Kidney capillary endothelial cell (primary cell): ENCODE measurements at regions not wholly inside any gene's neighbourhood (a gene's known extent, or its start where the extent isn't known, plus 50 kb on each side); places are given as distances from the start of the nearest gene placed in this dataset.
A peak's percentile ranks its signal among the peaks of the same experiment; 100 is the strongest.

Experiments
- DNase-seq: peaks from one replicate; pipeline ENCODE4 v3.0.0-alpha.2; 2018; ENCODE audit warnings: low spot score

GRCh38 chr22:48807155-48807554 lies 1020.5 kb downstream of the BRD1 start:
- DNase-seq, result no peak

GRCh38 chr22:48806227-48806781 lies 1021.4 kb downstream of the BRD1 start:
- DNase-seq, result no peak

- no peak for DNase-seq
Observed at GRCh38 chr22:48805516-48805915, 1022.2 kb downstream of the BRD1 start.

- DNase-seq, result peak; percentile 2
Observed at GRCh38 chr22:48804811-48805301, 1022.8 kb downstream of the BRD1 start.

- DNase-seq, result no peak
Observed at GRCh38 chr22:48803948-48804810, 1023.5 kb downstream of the BRD1 start.

GRCh38 chr22:48803171-48803947 lies 1024.3 kb downstream of the BRD1 start:
- DNase-seq, result no peak

GRCh38 chr22:48802576-48802975 lies 1025.1 kb downstream of the BRD1 start:
- DNase-seq, result no peak

- DNase-seq, result no peak
Observed at GRCh38 chr22:48800886-48801607, 1026.6 kb downstream of the BRD1 start.

GRCh38 chr22:48800036-48800885 lies 1027.4 kb downstream of the BRD1 start:
- DNase-seq, result no peak

GRCh38 chr22:48799227-48799970 lies 1028.3 kb downstream of the BRD1 start:
- no peak for DNase-seq

- DNase-seq, result no peak
Observed at GRCh38 chr22:48798281-48799226, 1029.1 kb downstream of the BRD1 start.

- no peak for DNase-seq
Observed at GRCh38 chr22:48797731-48798130, 1029.9 kb downstream of the BRD1 start.

- no peak for DNase-seq
Observed at GRCh38 chr22:48796310-48797015, 1031.2 kb downstream of the BRD1 start.

GRCh38 chr22:48795664-48796063 lies 1032.0 kb downstream of the BRD1 start:
- no peak for DNase-seq

GRCh38 chr22:48794906-48795305 lies 1032.8 kb downstream of the BRD1 start:
- no peak for DNase-seq

- no peak for DNase-seq
Observed at GRCh38 chr22:48793949-48794348, 1033.7 kb downstream of the BRD1 start.

- DNase-seq, result no peak
Observed at GRCh38 chr22:48786679-48786996, 1041.0 kb downstream of the BRD1 start.

GRCh38 chr22:48785792-48786678 lies 1041.6 kb downstream of the BRD1 start:
- DNase-seq, result no peak
